GM21619 (cell line): ENCODE measurements at regions not wholly inside any gene's neighbourhood (a gene's known extent, or its start where the extent isn't known, plus 50 kb on each side); places are given as distances from the start of the nearest gene placed in this dataset.

ENCODE experiments used
- ATAC-seq: cut with Tn5 transposase; IDR thresholded peaks from one replicate; pipeline ENCODE4 v1.9.1; 2021; ENCODE audit not compliant: unreplicated experiment

DNA sequence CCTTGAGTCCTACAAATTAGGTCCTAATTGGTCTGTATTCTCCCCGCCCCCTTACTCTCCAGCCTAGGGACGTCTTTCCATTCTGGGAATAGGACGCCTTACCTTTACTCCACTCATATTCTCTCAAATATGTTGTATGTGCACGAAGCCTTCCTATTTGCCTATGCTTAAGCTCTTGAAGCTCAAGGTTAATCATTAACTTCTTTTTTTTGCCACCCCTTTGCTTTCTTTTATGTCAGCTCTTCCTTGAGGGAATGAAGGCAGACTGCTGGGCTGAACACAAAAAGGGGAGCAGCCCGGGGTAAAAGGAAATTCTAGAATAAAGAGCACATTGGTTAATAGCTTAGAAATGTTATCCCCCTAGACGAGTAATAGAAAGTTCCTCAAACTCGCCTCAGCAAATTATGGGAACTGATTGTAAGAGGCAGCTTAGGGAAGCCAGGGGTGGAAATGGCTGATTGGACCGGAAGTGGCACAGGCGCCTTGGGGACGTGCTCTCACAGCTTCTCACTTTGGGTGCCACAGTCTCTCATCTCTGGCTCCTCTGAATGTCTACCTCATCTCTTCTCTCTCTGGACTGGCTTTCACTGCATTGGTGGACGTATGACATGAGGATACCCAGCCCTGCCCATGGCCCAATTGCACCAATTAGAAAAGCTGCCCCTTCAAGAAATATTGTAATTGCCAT lies 122.3 kb upstream of the IL12B start:
- no peak for ATAC-seq

DNA sequence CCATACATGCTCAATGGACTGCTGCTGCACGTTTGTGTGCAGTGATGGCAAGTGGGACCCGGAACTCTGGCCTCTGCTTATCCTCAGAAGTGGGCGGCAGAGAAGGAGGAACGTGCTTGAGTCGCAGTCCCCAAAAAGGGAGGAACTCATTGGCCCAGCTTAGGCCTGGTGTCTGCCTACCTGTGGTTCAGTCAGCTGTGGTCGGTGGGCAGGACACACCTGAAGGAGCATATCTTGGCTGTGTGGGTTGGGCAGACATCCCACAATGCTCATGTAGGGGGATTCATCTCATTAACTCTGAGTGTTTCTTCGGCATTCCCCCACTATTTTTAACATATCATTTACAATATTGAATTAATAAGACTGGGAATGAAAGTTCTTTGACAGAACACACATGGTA lies 122.9 kb upstream of the IL12B start:
- no peak for ATAC-seq

DNA sequence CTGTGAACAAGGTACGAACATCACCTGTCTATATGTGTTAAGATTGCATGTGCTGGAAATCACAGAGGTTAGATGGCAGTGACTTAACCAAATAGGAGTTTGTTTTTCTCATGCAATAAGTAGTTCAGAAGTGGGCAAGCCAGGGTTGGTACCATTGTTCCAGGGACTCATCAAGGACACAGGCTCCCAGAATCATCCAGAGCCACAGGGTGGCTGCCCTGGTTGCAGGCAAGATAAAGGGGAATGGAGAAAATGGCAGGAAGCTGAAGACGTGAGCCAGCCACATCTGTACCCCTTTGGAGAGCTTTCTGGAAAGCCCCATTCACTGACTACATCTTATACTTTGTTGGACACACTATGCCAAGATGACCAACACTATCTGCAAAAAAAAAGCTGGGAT lies 126.0 kb upstream of the IL12B start:
- peak; percentile 2 for ATAC-seq

DNA sequence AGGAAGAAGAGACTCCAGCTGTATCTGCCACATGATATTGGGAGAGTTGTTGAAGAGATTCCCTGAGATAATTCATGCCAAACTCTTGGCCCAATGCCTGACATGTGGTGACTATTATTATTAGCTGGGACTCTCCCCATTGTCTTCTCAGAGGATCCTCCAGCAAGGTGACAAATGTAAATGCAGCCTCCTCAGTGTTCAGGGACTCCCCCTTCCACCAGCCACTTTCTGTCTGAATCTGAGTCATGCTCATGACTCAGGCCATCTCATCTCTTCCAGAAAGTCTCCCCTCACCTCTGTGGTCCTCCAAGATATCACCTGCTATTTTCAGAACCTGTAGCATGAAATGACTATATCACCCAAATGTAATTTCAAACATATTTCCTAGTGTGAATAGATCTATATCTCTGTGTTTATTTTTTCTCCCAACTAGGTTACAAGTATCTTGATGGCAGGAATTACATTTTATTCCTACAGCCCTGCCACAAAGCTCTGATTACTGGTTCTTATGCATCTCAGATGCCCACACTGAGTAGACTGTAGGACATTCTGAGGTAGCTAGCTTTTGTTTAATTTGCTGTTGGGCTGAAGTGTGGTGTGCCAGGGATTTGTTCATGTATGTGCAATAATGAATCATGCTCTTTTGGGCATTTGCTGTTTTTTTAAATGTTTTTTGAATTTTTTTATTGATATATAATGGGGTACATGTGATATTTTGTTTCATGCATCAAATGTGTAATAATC lies 126.6 kb upstream of the IL12B start:
- ATAC-seq = peak; percentile 83

DNA sequence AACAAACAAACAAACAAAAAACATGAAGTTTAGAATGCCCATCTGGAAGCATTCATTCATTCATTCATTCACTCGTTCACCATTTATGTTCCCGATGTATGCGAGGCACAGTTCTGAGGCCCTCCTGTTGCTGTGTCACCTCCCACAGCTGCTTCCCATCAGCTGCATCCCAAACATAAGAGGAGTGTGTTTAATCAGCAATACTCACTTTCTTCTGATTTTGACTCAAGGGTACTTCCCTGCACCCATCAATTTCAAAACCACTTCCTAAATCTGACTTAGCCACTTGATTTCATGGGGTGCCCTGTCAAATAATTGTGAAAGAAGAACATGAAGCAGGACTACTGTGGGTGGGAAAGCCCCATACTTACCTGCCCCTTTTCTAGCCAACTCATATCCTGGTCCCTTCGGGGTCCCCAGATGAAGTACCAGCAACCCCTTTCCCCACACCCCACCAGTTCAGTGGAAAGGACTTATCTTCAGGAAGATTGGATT lies 128.0 kb upstream of the IL12B start:
- ATAC-seq = peak; percentile 45

DNA sequence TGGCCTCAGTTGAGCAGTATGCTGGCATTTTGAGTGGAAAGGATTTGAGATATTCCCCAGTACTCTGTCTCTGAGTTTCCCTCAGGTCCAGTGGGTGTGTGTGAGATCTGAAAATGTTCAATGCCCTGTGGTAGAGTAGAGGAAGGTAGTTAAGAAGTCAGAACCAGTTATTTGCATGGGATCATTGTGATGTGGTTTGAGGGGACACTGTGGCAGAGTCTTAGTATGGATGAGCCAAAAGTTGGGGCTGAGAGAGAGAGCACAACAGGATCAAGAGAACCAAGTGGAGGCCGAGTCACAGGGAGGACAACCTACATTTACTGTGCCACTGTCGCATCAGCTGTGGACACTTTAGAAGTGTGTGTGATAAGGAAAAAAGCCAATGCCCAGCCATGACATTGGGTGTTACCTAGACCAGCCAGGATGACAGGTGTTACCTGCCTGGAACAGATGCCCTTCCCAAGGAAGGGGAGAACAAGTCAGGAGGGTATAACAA lies 128.9 kb upstream of the IL12B start:
- ATAC-seq = no peak

DNA sequence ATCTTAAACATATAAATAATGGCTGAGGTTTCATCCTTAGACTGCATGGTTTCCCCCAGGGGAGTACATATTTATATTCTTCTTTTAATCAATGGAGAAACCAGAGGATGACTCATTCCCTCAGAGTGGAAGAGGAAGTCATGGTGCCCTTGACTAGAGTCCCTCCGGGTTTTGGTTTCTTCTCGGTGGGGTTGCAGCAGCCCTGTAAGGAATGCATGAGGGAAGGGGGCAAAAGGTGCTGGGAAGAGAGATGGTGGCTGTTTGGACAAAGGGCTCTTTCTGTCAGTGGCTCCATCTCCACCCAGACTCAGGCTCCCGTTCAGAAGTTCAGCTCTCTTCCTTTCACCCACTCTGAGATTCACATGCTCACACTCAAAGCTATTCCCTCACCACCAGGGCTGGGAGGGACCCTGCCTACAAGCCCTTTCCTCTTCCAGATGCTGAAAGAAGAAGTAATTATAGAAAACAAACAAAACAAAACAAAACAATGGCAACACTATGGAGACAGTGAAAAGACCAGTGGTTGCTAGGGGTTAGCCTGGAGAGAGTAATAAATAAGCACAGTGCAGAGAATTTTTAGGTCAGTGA lies 129.8 kb upstream of the IL12B start:
- no peak for ATAC-seq

DNA sequence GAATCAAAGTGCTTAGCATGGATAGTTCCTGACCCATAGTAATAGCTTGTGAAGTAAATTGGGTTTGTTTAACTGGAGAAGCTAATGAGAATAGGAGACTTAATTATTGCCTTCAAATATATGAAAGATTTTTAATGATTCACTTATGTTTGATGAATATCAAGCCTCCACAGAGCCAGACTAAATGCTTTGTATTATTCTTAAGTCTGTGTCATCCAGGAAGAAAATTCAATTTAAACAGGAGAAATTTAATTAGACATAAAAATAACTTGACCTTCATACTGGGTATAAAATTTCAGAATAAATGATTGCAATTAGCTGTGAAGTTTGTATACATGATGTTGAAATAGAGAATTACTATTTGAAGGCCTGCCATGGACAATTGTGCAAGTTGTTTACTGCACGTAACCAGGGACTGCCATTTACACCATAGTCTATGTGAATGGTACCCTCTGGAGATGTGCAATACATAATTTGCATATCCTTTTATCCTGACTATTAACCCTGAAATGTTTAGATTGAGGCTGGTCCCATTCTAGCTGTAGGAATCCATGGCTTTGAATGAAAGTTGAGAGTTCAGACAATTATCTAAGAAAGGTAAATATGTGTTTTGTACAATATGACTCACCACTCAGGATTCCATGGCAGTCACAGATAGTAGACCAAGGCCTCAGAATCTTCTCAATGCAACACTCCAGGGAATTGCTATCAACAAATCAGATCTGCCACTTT lies 133.5 kb upstream of the IL12B start:
- no peak for ATAC-seq

DNA sequence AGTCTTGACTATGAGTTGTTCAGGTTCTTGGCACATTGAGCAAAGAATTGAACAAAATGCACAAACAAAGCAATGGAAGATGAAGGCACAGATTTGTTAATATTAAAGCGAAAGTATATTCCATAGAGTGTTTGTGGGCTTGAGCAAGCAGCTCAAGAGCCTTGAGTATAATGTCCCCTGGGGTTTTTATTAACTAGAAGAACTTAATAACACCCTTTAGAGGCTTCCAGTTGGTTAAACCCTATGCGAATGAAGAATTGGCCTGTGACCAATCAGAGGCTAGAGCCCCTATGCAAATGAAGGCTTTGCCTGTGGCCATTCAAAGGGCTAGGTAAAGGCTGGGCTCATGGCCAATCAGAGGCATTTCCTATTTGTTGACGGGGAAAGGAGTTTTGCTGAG lies 135.3 kb upstream of the IL12B start:
- ATAC-seq = no peak

DNA sequence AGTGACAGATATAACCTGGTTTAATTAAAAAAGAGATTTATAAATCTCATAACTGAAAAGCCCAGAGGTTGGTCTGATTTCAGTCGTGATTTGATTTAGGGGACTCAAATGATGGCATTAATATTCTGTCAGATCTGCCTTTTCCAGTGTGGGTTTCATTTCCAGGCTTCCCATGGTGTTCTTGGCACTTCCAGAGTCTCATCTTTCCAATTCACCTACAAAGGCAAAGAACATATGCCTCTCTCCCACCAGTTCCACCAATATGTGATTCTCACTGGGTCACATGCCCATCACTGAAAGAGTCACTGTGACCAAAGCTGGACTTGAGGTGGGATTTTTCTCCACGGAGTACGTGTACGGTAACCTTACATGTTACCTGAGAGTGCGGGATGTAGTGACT lies 137.4 kb upstream of the IL12B start:
- ATAC-seq = no peak

DNA sequence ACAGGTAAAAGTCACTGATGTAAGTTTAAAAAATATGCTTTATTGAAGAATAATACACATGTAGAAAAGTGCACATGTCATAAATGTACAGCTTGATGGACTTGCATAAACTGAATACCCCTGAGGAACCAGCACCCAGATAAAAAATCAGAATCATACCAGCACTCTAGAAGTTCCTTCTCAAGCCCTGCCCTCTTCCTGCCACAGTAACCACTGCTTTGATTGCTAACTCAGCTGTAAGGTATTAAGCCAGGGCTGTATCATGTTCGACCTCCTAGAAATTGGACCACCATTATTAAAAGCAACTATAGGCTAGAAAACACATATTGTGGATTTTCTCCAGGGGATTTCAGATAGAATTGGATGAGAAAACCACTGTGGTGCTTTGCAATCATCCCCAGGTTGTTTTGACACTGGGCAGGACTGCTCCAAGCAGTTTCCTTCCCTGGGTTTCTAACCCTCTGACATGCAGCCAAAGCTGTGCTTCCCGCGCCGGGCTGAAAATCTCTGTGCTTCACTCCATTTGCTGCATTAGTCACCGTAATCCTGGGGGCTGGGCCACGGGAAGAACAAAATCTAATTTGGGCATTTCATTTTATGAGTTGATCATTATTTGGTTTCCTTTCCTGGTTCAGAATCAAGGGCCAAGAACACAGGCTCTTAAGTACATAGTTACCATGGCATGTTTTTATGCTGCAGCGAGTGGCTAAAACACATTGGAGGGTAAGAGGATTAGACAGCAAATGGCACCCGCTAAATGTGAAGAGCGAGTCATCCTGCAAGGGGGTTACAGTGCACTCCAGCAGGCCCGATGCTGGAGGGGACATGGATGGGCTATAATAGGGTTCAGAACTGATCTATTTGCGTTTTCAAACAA lies 139.4 kb upstream of the IL12B start:
- peak; percentile 78 for ATAC-seq

DNA sequence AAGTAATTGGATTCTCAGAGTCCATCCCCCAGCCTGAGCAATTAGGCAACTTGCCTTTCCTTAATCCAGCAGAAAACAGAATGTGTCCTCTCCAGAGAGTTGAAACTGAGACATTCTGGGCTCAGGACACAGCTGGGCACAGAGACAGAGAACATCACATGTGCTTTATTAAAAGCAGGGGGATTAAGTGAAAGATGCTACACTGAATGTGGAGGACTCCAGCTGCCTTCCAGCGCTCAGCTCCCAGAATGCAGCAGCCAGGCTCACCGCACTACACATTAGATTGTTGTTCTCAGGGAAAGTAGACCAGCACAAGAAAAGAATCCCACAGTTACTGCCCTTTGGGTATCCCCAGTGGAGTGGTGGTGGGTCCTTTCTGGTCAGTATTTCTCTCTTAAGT lies 141.6 kb upstream of the IL12B start:
- ATAC-seq = no peak

DNA sequence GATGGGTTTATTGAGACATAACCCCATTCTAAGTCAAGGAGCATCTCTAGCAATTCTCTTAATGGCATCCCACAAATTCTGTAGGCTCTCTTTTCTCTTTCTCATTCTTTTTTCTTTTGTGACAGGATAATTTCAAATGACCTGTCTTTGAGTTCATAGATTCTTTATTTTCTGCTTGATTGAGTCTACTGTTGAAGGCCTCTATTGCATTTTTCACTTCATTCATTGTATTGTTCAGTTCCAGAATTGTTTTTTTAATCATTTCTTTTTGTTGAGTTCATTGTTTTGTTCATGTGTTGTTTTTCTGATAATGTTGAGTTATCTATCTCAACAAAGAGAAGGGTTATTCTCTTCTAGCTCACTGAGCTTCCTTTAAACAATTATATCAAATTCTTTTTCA lies 144.7 kb upstream of the IL12B start:
- ATAC-seq = no peak

DNA sequence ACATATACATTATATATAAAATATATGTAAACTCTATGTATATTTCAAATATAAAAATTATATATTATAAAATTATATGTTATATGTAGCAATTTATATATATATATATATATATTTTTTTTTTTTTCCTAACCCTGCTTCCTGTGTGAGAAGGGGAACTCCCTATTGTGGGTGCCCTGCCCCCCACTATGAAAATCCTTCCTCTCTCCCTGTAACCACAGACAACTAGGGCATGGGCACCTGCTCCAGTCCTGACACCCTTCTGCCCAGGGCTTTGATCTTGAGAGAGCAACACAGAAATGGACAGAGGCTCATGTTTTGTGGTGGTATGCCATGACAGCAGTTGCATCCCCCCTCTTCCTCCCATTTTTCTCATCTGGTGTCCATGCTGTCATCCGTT lies 148.7 kb upstream of the IL12B start:
- no peak for ATAC-seq

DNA sequence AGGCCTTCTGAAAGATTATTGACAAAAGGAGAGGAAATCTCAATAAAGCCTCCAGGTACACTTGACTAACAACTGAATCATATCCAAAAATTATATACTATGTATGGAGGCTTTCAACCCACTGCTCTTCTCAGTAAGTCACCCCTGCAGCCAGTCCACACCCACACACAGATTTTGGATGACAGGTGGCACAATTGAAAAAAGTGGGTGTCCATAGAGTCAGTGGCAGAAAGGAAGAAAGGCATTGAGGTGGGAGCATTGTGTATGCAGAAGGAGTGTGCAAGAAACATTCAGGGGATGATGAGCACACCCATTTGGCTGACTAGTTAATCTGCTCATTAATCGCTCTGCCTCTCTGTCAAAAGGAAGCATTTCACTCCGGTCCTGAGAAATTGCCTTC lies 150.6 kb upstream of the IL12B start:
- ATAC-seq = no peak

DNA sequence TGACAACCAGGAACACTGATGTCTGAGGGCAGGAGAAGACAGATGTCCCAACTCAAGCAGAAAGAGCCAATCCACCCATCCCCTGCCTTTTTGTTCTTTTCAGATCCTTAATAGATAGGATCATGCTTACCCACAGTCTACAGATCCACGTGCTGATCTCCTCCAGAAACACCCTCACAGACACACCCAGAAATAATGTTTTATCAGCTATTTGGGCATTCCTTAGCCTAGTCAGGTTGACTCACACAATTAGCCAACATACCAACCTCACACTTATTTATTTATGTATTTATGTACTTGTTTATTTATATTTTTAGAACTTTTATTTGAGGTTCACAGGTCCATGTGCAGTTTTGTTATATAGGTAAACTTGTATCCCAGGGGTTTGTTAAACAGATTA lies 151.5 kb upstream of the IL12B start:
- ATAC-seq = no peak

DNA sequence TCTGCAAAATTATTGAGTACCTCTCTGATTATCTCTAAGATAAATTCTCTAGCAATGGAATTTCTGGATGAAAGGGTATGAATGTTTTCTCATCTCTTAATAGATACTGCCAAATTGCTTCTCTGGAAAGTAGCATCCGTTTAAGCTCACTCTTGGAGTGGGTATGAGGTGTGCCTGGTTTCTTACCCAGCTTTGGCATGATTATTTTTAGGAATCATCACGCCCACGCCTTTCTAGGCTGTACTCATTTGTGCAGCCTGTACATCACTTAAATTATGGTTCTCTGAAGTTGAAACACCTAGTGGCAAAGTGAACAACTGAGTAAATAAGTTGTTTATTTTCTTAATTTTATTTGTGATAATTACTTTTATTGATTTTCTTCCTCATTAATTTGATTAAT lies 156.5 kb upstream of the IL12B start:
- no peak for ATAC-seq

DNA sequence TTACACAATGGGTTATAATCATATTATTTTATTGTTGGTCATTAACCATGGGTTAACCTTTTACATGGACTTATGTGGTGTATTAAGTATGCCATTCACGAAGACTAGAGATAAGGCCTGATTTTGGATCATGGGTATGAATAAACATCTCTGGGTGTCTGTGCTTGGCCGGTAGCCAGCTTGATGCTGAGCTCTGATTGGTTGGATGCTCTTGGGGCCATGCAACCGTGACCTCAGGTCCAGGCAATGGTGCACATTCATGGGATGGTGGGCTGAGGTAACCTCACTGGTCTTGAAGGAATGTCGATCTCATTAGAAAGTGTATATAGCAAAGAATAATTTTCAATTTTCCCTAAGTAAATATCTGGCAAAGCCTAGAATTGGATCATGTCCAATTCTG lies 158.2 kb upstream of the IL12B start:
- ATAC-seq = no peak

DNA sequence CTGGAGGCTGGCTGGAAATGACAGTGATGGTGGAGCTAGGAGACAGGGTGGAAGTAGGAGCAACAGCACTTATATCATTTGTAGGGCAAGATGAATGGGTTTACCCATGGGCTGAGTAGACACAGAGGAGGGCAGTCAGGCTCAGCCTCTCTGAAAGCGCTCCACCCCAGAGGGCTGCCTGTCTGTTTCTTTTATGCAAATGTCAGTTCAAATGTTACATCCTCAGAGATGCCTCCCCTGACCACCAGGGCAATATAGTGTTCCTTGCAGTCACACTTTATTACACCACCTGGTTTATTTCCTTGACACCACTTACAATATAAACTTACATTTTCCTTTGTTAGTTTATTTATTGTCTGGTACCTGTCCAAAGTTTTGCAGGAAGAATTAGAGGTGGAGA lies 159.5 kb upstream of the IL12B start:
- ATAC-seq = peak; percentile 67

DNA sequence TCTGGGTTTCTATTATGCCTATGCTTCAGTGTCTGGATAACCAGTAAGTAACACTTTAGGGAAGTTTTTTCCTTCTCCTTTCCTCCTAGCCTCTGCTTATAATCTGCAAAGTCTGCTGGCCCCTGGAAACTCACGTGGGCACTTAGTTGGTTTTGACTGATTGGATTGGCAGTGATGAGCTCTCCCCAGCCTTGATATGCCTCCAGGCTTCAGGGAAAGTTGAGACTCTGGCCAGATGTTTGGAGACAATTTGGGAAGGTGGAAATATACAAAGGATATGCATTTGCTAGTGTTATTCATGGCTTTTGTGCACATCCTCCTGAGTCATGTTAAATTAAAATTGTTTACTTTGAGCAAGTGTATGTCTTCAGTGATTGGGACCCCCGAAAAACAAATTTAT lies 160.2 kb upstream of the IL12B start:
- ATAC-seq = no peak
